Activated CD8-positive, alpha-beta memory T cell treated with anti-CD3 and anti-CD28 coated beads, Interleukin-2, amount 50 U/mL, for 24 hours (primary cell): ENCODE measurements at regions not wholly inside any gene's neighbourhood (a gene's known extent, or its start where the extent isn't known, plus 50 kb on each side); places are given as distances from the start of the nearest gene placed in this dataset.

Source experiments
- DNase-seq: peaks from one replicate; pipeline ENCODE4 v3.0.0-alpha.2; 2020; ENCODE audit errors: extremely low read depth

GRCh38 chr2:204046145-204046544 is 109.6 kb downstream of the ICOS start:
- no peak for DNase-seq

GRCh38 chr2:204049635-204050034 is 113.1 kb downstream of the ICOS start:
- no peak for DNase-seq

GRCh38 chr2:204050681-204051080 is 114.1 kb downstream of the ICOS start:
- no peak for DNase-seq

GRCh38 chr2:204051476-204051875 is 114.9 kb downstream of the ICOS start:
- DNase-seq: no peak

- DNase-seq: no peak
Observed at GRCh38 chr2:204051984-204052556, 115.5 kb downstream of the ICOS start.

GRCh38 chr2:204059016-204059415 is 122.5 kb downstream of the ICOS start:
- DNase-seq: no peak

GRCh38 chr2:204060841-204061240 is 124.3 kb downstream of the ICOS start:
- no peak for DNase-seq

GRCh38 chr2:204061241-204061640 is 124.7 kb downstream of the ICOS start:
- DNase-seq: no peak

GRCh38 chr2:204064119-204064518 is 127.6 kb downstream of the ICOS start:
- no peak for DNase-seq

GRCh38 chr2:204065566-204065965 is 129.0 kb downstream of the ICOS start:
- DNase-seq: no peak

- no peak for DNase-seq
Observed at GRCh38 chr2:204066051-204066450, 129.5 kb downstream of the ICOS start.

- DNase-seq: no peak
Observed at GRCh38 chr2:204069804-204070203, 133.2 kb downstream of the ICOS start.

GRCh38 chr2:204072443-204073324 is 136.1 kb downstream of the ICOS start:
- DNase-seq: peak; percentile 41

- DNase-seq: no peak
Observed at GRCh38 chr2:204074456-204074855, 137.9 kb downstream of the ICOS start.

GRCh38 chr2:204078003-204078698 is 141.6 kb downstream of the ICOS start:
- DNase-seq: no peak

- DNase-seq: no peak
Observed at GRCh38 chr2:204081487-204082425, 145.2 kb downstream of the ICOS start.

GRCh38 chr2:204086167-204086566 is 149.6 kb downstream of the ICOS start:
- DNase-seq: no peak

- no peak for DNase-seq
Observed at GRCh38 chr2:204089105-204089504, 152.5 kb downstream of the ICOS start.

- DNase-seq: no peak
Observed at GRCh38 chr2:204089574-204089973, 153.0 kb downstream of the ICOS start.

GRCh38 chr2:204090021-204090420 is 153.5 kb downstream of the ICOS start:
- DNase-seq: no peak

GRCh38 chr2:204104811-204105210 is 168.2 kb downstream of the ICOS start:
- DNase-seq: no peak

GRCh38 chr2:204108330-204108751 is 171.8 kb downstream of the ICOS start:
- DNase-seq: no peak
